ENCODE measurements at regions not wholly inside any gene's neighbourhood (a gene's known extent, or its start where the extent isn't known, plus 50 kb on each side); places are given as distances from the start of the nearest gene placed in this dataset.

DNA sequence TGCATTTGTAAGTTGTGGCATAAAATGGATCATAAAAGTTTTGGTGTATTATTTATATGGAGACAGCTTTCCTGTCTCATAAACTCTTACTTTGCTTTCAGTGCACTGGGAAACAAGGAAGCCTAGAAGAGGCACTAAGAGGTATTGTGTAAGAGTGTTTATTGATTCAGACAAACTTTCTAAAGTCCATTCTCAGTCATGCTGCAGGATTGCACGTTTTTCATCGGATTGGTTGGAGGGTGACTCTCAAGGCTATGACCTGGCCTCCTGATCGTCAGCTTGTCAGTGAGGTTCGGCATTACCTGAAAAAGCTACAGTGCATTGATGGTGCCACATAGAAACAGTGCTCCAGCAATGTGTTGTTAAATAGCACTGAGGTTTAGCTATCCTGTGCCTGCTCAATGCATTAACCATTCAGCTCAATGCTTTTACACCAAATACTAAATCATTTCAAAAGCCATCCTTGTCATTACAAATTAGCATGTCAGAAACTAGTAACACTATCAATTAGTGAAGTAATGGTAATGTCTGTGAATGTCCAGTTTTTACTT lies 545.5 kb downstream of the CBLN2 start:
- Mint-ChIP-seq H3K4me3 (no peak overlapping the region), H3K27me3 (no peaks in the 10 kb centered on the region), H3K4me1 (no peaks in the 10 kb centered on the region), H3K27ac (no peak overlapping the region), H3K9me3 (peaks cover 14% of the 10 kb centered on the region), H3K36me3 (ENCODE audit: low read depth) (no peaks in the 10 kb centered on the region)
- ATAC-seq (replicated peaks): no peak

- Mint-ChIP-seq H3K4me3 (no peak overlapping the region), H3K9me3 (peaks cover 16% of the 10 kb centered on the region)
- ATAC-seq (replicated peaks): no peak
Observed at GRCh38 chr18:71995904-71996465, 548.2 kb downstream of the CBLN2 start.

DNA sequence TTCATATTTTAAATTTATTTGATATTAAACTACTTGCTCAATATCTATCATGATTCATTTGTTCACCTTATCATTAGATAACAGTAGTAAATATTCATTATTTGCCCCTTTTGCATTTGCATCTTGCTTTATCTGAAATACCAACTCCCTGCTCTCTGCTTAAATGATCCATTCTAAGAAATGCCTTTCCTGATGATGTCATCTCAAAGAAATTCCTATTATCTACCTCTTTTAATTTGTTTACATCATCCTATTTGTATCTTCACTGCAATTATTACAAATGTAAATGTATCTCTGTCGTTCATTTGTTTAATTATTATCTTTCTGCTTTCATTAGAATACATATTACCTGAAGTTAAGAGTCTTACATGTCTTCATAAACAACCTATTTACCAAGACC lies 549.9 kb downstream of the CBLN2 start:
- Mint-ChIP-seq H3K36me3 (ENCODE audit: low read depth) (no peaks in the 10 kb centered on the region), H3K27me3 (no peaks in the 10 kb centered on the region), H3K27ac (no peak overlapping the region), H3K4me1 (no peaks in the 10 kb centered on the region), H3K9me3 (peaks cover 16% of the 10 kb centered on the region), H3K4me3 (no peak overlapping the region)
- ATAC-seq (replicated peaks): no peak

More at GRCh38 chr18:71995904-71996465, 548.2 kb downstream of the CBLN2 start:
- H3K36me3 Mint-ChIP-seq (ENCODE audit: low read depth): no peaks in the 10 kb centered on the region
- H3K27ac Mint-ChIP-seq: no peak overlapping the region
- no peaks in the 10 kb centered on the region for H3K27me3 Mint-ChIP-seq
- H3K4me1 Mint-ChIP-seq: no peaks in the 10 kb centered on the region

DNA sequence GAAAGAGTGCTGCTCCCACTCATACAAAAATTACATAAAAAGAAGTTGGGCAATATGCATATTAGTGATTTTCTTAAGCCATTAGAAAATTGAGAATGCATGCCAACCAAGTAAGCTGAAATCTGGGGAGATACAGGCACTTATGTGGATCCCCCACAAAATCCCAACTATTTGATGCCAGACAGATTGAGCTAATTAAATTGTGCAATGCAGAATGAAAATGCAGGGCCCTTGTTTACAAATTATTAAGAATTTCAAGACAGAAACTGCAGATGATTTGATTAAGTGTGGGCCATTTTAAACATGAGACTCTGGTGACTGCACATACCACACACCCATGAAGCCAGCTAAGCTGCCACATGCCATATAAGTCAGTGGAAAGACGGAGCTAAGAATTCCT lies 554.5 kb downstream of the CBLN2 start:
- Mint-ChIP-seq H3K36me3 (ENCODE audit: low read depth) (no peaks in the 10 kb centered on the region), H3K27ac (no peak overlapping the region), H3K4me3 (no peak overlapping the region), H3K27me3 (no peaks in the 10 kb centered on the region), H3K4me1 (no peaks in the 10 kb centered on the region), H3K9me3 (peaks cover 9% of the 10 kb centered on the region)
- ATAC-seq (replicated peaks): no peak

DNA sequence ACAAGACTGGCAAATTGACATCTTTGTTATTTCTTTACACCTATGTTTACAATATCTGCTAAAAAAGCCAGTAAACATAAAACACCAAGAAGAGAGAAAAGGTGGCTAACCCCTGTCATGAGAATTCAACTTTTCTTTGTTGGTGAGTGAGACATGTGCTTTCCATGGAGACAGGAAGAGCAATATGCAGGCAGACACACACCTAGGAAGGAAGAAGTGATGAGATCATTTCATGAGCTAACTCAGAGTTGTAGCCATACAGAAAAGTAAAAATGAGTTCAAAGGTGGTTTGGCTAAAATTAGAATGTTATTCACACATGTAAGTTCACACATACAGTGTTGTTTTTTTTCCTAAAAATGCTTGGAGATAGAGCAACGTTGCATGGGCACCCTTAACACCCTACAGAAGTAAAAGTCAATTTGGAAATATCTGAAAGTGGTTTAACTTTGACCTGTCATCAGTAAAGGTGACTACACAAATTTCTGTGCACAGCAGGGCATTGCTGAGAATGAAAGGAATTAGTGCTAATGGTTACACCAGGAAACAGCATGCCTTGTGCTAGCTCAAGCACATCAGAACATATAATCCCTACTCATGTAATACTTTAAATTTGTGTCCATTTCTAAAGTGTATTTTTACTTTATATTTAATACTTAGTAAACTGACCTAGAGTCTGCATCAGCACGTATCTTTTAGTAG lies 557.6 kb downstream of the CBLN2 start:
- Mint-ChIP-seq H3K9me3 (peaks cover 4% of the 10 kb centered on the region), H3K27ac (no peak overlapping the region)

GRCh38 chr18:71976744-71977143 lies 567.4 kb downstream of the CBLN2 start:
- H3K27me3 Mint-ChIP-seq: no peaks in the 10 kb centered on the region
- no peaks in the 10 kb centered on the region for H3K9me3 Mint-ChIP-seq
- H3K36me3 Mint-ChIP-seq (ENCODE audit: low read depth): no peaks in the 10 kb centered on the region
- H3K4me3 Mint-ChIP-seq: no peak overlapping the region
- H3K27ac Mint-ChIP-seq: no peak overlapping the region
- no peaks in the 10 kb centered on the region for H3K4me1 Mint-ChIP-seq
- no peak for ATAC-seq (replicated peaks)

More for the DNA sequence above, 557.6 kb downstream of the CBLN2 start:
- H3K4me3 Mint-ChIP-seq: no peak overlapping the region
- no peak for ATAC-seq (replicated peaks)
- H3K36me3 Mint-ChIP-seq (ENCODE audit: low read depth): no peaks in the 10 kb centered on the region
- H3K4me1 Mint-ChIP-seq: no peaks in the 10 kb centered on the region
- no peaks in the 10 kb centered on the region for H3K27me3 Mint-ChIP-seq

GRCh38 chr18:71966791-71967190 lies 577.4 kb downstream of the CBLN2 start:
- ATAC-seq (replicated peaks): no peak
- no peaks in the 10 kb centered on the region for H3K27me3 Mint-ChIP-seq
- no peak overlapping the region for H3K27ac Mint-ChIP-seq
- no peaks in the 10 kb centered on the region for H3K4me1 Mint-ChIP-seq
- no peaks in the 10 kb centered on the region for H3K36me3 Mint-ChIP-seq (ENCODE audit: low read depth)
- H3K9me3 Mint-ChIP-seq: peaks cover 8% of the 10 kb centered on the region
- H3K4me3 Mint-ChIP-seq: no peak overlapping the region

DNA sequence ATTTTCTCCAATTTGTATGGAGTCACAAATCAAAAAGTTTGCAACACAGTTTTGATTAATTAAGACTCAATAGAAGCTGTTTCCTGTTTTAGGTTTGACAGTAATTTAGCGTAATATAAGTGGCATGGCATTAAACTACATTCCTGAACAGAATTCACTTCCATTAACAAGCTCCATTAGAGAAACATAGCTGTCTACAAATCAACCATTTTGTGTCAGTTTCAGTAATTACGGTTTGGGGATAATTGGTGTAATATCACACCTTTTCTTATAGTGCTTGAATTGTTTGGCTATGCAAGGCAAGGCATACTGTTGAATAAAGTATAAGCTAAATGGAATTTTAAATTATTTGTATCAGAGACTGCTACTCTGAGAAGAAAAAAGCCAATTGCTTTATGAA lies 585.5 kb downstream of the CBLN2 start:
- no peak overlapping the region for H3K27ac Mint-ChIP-seq
- no peak for ATAC-seq (replicated peaks)
- H3K36me3 Mint-ChIP-seq (ENCODE audit: low read depth): no peaks in the 10 kb centered on the region

GRCh38 chr18:71951001-71951400 lies 593.1 kb downstream of the CBLN2 start:
- H3K4me3 Mint-ChIP-seq: no peak overlapping the region

More for the DNA sequence above, 585.5 kb downstream of the CBLN2 start:
- peaks cover 5% of the 10 kb centered on the region for H3K9me3 Mint-ChIP-seq
- no peaks in the 10 kb centered on the region for H3K27me3 Mint-ChIP-seq
- no peak overlapping the region for H3K4me3 Mint-ChIP-seq
- H3K4me1 Mint-ChIP-seq: no peaks in the 10 kb centered on the region

GRCh38 chr18:71942433-71942832 lies 601.7 kb downstream of the CBLN2 start:
- H3K27ac Mint-ChIP-seq: no peak overlapping the region
- ATAC-seq (replicated peaks): no peak
- no peaks in the 10 kb centered on the region for H3K36me3 Mint-ChIP-seq (ENCODE audit: low read depth)
- no peaks in the 10 kb centered on the region for H3K4me1 Mint-ChIP-seq
- no peaks in the 10 kb centered on the region for H3K9me3 Mint-ChIP-seq
- H3K4me3 Mint-ChIP-seq: no peak overlapping the region
- no peaks in the 10 kb centered on the region for H3K27me3 Mint-ChIP-seq

More at GRCh38 chr18:71951001-71951400, 593.1 kb downstream of the CBLN2 start:
- no peak overlapping the region for H3K27ac Mint-ChIP-seq
- no peaks in the 10 kb centered on the region for H3K9me3 Mint-ChIP-seq
- no peaks in the 10 kb centered on the region for H3K4me1 Mint-ChIP-seq
- no peak for ATAC-seq (replicated peaks)
- no peaks in the 10 kb centered on the region for H3K36me3 Mint-ChIP-seq (ENCODE audit: low read depth)
- H3K27me3 Mint-ChIP-seq: no peaks in the 10 kb centered on the region

- Mint-ChIP-seq H3K4me1 (no peaks in the 10 kb centered on the region), H3K9me3 (no peaks in the 10 kb centered on the region), H3K36me3 (ENCODE audit: low read depth) (no peaks in the 10 kb centered on the region), H3K27ac (no peak overlapping the region), H3K27me3 (no peaks in the 10 kb centered on the region), H3K4me3 (no peak overlapping the region)
- no peak for ATAC-seq (replicated peaks)
Observed at GRCh38 chr18:71939483-71939882, 604.7 kb downstream of the CBLN2 start.

- Mint-ChIP-seq H3K4me3 (no peak overlapping the region), H3K36me3 (ENCODE audit: low read depth) (no peaks in the 10 kb centered on the region), H3K27me3 (no peaks in the 10 kb centered on the region), H3K9me3 (no peaks in the 10 kb centered on the region), H3K4me1 (no peaks in the 10 kb centered on the region), H3K27ac (no peak overlapping the region)
- ATAC-seq (replicated peaks): no peak
Observed at GRCh38 chr18:71936744-71937143, 607.4 kb downstream of the CBLN2 start.

- no peak for ATAC-seq (replicated peaks)
- Mint-ChIP-seq H3K27ac (no peak overlapping the region), H3K4me3 (no peak overlapping the region), H3K4me1 (no peaks in the 10 kb centered on the region), H3K36me3 (ENCODE audit: low read depth) (no peaks in the 10 kb centered on the region), H3K27me3 (no peaks in the 10 kb centered on the region), H3K9me3 (peaks cover 11% of the 10 kb centered on the region)
Observed at GRCh38 chr18:71919211-71919610, 624.9 kb downstream of the CBLN2 start.

DNA sequence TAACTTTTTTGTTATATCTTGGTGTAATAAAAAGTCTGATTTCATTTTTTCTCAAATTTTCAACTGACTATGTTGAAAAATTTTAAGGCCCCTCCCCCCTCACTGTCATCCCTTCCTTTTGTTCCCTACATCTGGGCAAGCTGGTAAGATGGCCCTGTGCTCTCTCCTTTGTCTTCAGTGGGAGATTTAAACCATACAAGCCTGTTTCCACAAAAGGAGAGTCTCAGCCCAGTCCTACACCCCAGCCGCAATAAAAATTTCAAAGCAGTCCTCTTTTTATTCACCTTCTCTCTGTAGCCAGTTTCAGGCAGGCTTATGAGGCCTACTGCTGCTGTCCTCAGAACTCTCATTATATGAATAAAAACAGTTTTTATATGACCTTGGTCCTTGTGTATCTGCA lies 630.5 kb downstream of the CBLN2 start:
- Mint-ChIP-seq H3K36me3 (ENCODE audit: low read depth) (no peaks in the 10 kb centered on the region), H3K9me3 (no peaks in the 10 kb centered on the region), H3K4me3 (no peak overlapping the region), H3K27ac (no peak overlapping the region), H3K4me1 (no peaks in the 10 kb centered on the region), H3K27me3 (no peaks in the 10 kb centered on the region)
- no peak for ATAC-seq (replicated peaks)

GRCh38 chr18:71902482-71902881 lies 641.7 kb downstream of the CBLN2 start:
- Mint-ChIP-seq H3K27me3 (no peaks in the 10 kb centered on the region), H3K9me3 (peaks cover 5% of the 10 kb centered on the region), H3K4me3 (no peak overlapping the region), H3K36me3 (ENCODE audit: low read depth) (no peaks in the 10 kb centered on the region), H3K4me1 (no peaks in the 10 kb centered on the region), H3K27ac (no peak overlapping the region)
- ATAC-seq (replicated peaks): no peak

All from activated T-helper 17 cell treated with anti-CD3 and anti-CD28 coated beads, Interleukin-2, amount 50 U/mL, for 72 hours (primary cell).